SKM-1 treated with dmso at 0.1 percent for 144 hours (cell line): ENCODE measurements at regions not wholly inside any gene's neighbourhood (a gene's known extent, or its start where the extent isn't known, plus 50 kb on each side); places are given as distances from the start of the nearest gene placed in this dataset.

Experiments
- DNase-seq: peaks from one replicate; lab custom pipeline; 2025; ENCODE audit not compliant: unreplicated experiment; lab: John Stamatoyannopoulos, UW

DNA sequence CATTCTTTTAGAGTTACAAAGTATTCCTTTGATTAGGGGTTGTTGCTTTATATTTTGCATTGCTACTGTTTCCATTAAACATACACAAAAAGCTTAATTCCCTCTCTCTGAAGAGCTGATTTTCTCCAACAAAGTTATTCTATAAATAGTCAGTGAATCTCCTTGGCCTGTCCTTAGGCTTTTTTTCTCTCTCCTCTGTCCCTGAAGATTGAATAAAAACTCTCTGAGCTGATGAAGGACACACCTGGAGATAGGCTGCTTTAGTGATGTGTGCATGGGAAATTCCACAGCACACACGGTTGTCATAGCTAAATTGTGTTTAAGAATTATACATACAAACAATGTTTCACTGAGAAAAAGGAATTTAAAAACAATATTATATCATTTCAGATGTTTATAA lies 90.5 kb upstream of the TMEM106B start:
- DNase-seq, result no peak

DNA sequence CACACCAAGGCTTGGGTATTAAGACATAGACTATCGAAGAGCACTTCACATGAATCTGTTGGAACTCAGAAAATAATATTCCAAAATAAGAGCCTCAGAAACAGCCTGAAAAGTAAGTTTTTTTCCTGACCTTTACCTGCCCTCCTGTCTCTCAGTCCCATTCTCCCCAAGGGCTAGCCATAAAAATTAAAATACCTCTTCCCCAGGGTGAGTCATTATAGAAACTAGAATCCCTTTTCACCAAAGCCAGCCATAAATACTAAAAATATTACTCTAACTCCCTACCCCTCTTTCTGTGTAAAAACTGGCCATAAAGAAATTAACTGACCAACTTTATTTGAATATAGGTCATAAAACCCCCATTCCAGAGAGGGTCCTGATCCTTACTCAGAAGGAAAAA lies 87.9 kb upstream of the TMEM106B start:
- DNase-seq, result no peak

DNA sequence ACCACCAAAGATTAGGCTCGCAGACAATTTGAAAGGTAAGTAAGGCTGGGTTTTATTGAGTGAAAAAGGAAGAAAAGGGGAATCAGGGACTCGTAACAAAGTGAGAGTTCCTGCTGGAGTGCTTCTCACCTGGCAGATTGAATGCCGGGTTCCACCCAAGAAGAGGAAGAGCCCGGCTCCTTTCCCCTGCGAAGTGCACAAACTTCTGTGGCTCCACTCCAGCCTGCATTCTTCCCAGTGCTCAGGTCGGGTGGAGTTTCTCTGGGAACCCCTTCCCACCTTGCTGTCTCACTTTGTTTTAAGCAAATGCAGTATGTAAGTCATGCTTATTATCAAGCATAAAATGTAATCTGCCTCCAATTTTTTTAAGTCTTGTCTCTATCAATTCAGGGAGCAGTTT lies 87.1 kb upstream of the TMEM106B start:
- no peak for DNase-seq

DNA sequence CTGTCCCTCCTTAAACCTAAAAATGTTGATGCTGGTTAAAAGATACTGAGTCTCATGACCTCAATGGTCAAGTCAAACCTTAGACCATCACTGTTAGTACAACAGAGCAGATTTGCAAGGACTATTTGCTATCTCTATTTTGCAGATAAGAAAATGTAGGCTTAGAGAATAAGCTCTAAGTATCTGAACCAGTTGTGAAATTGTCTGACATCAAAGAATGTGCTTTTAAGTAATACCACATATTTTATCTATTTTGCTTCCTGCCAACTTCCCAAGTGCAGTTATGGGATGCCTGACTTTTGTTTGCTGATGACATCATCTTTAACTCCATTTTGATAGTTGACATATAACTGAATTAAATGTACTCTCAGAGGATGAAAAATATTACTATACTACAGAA lies 83.6 kb upstream of the TMEM106B start:
- no peak for DNase-seq

GRCh38 chr7:12130609-12131008 lies 80.5 kb upstream of the TMEM106B start:
- no peak for DNase-seq

DNA sequence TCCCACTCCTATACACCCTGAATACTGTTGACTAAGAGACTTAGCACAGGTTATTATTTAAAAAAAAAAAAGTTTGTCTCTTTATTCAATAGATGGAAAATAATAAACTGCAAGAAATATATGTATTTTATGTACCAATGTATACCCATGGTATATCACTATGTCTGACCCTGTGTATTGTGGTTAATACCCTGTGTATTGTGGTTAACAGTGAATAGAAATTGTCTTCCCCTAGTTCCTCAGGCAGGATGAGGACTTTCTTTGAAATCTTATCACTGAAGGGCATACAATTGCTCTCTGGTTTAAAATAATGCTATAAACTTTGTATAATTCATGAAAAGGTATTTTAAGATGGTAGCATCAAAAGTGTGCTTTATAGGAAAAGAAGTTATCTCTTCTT lies 80.0 kb upstream of the TMEM106B start:
- DNase-seq, result no peak

- no peak for DNase-seq
These were observed 77.2 kb upstream of the TMEM106B start for GRCh38 chr7:12133865-12134264.

DNA sequence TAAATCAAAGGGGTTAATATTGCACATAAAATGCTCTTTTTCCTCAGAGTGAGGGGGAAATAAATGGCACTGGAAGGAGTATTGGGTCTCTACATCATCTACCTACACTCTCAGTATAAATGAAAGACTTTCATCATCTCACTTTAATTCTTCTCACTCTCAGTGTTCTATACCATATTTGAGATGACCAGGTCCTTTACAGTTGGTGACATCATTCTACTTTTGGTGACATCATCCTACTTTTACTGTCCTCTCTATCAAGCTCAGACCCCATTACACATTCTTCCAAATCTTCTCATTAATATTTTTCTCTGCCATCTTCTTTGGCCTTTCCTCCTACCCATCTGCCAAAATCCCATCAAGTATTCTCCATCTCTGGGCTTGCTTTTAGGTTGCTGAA lies 74.6 kb upstream of the TMEM106B start:
- no peak for DNase-seq

DNA sequence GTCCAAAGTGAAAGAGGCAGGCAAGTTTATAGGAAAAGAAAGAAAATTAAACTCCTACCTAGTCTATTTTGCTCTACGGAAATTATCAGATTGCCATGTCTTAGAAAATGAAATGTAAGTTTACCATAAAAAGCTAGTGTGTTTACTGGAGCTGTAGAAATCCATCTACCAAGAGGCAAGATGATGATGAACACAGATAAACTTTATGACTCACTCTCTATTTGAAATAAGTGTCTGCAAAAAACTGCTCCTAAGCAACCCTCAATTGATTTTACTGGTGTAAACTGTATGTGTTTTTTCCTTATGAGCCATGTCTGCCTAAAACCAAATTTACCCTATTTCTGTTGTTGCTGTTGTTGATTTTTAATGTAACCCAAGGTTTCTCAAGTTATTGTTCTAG lies 73.8 kb upstream of the TMEM106B start:
- no peak for DNase-seq

- DNase-seq, result no peak
These were observed 72.7 kb upstream of the TMEM106B start for GRCh38 chr7:12138421-12138820.

- DNase-seq, result no peak
These were observed 71.7 kb upstream of the TMEM106B start for GRCh38 chr7:12139416-12139815.

DNA sequence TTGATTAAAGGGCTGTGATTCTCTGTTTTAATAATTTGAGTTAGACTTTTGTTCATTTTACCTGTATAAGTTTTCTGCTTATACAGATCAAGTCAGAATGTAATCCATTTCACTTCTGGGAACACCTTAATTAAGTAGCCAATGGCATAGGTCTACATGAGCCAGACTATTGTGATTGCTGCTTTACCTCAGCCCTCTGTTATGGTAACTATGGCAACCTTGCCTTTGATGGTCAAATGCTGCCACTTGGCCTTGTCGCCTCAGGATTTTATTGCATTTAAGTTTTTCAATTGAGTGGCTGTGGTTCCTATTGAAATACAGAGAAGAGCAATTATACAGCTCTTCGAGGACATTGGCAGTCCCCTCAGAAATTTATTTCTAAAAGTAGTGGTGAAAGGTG lies 64.3 kb upstream of the TMEM106B start:
- DNase-seq, result no peak

DNA sequence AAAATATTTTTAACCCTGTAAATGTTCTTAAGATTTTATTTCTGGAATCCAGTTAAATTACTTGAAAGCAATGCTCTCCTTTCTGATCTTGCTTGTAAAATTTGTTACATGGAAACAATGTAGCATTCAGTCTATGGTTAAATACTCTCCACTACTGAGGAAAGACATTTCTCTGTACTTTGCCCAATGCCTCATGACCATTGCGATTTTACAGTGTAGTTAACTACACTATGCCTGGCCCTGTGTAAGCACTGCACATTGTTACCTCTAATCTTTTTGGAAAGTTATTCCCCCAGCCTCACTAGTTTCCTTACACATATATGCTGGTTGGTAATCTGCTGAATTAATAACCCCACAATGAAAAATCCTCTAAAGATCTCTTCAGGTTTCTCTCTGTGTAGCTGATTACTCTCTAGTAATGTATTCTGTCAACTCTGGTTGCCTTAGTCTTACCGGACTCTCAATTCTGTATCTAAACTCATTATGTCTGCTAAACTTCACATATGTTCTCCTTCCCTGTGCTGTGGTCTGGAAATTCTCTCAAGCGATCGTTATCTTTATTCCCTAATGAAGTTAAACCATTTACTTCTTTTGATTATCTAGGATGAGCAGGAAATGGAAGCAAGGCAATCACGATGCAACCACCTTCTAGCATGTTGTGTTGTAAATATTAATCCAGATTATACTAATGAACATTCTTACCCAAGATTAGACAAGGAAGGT lies 58.7 kb upstream of the TMEM106B start:
- DNase-seq, result no peak

DNA sequence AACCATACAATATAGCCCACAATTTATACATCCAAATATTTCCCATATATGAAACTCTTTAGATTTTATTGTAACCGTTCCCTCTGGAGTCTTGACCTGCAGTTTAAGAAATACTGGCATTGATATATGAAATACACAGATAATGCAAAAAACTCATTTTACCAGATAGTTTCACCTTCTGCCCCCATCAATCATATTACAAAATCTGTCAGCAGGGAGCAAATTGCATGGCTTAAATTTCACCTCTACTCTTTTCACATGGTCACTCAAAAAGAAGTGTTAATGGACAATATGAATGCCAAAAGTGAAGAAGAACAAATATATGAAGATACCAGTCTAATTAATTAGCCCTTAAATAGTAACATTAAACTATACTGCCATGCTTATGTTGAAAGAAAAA lies 57.0 kb upstream of the TMEM106B start:
- no peak for DNase-seq

GRCh38 chr7:12157517-12157916 lies 53.6 kb upstream of the TMEM106B start:
- no peak for DNase-seq

- DNase-seq, result no peak
These were observed 52.6 kb upstream of the TMEM106B start for GRCh38 chr7:12158334-12159060.

GRCh38 chr7:12161146-12161545 lies 49.9 kb upstream of the TMEM106B start:
- DNase-seq, result no peak
